Ishikawa (cell line): ENCODE measurements at regions not wholly inside any gene's neighbourhood (a gene's known extent, or its start where the extent isn't known, plus 50 kb on each side); places are given as distances from the start of the nearest gene placed in this dataset.

Source experiments
- CEBPB ChIP-seq: IDR thresholded peaks from 2 replicates; pipeline ENCODE4 v1.6.1; 2012
- CREB1 ChIP-seq: IDR thresholded peaks from 2 replicates; pipeline ENCODE4 v1.6.1; 2012; ENCODE audit warnings: low read depth
- EGR1 ChIP-seq: IDR thresholded peaks from 2 replicates; pipeline ENCODE4 v1.6.1; 2012
- EP300 ChIP-seq: IDR thresholded peaks from 2 replicates; pipeline ENCODE4 v1.6.1; 2012; ENCODE audit warnings: borderline replicate concordance
- FOXM1 ChIP-seq: IDR thresholded peaks from 2 replicates; pipeline ENCODE4 v1.6.1; 2012; ENCODE audit warnings: low read depth, borderline replicate concordance
- NFIC ChIP-seq: IDR thresholded peaks from 2 replicates; pipeline ENCODE4 v1.6.1; 2012
- RAD21 ChIP-seq: IDR thresholded peaks from 2 replicates; pipeline ENCODE4 v1.6.1; 2012; ENCODE audit warnings: low read depth
- TAF1 ChIP-seq: IDR thresholded peaks from 2 replicates; pipeline ENCODE4 v1.6.1; 2012; ENCODE audit warnings: low read depth, mild to moderate bottlenecking
- TCF12 ChIP-seq: IDR thresholded peaks from 2 replicates; pipeline ENCODE4 v1.6.1; 2012; ENCODE audit warnings: low read depth
- TEAD4 ChIP-seq: IDR thresholded peaks from 2 replicates; pipeline ENCODE4 v1.6.1; 2012
- YY1 ChIP-seq: IDR thresholded peaks from 2 replicates; pipeline ENCODE4 v1.6.1; 2012; ENCODE audit warnings: low read depth
- ZBTB7A ChIP-seq: IDR thresholded peaks from 2 replicates; pipeline ENCODE4 v1.6.1; 2012; ENCODE audit warnings: low read depth
- TF ChIP-seq, protein P1 (sequence below): IDR thresholded peaks from 2 replicates; pipeline ENCODE4 v1.6.1; 2012
- TF ChIP-seq, protein P2 (sequence below): IDR thresholded peaks from 2 replicates; pipeline ENCODE4 v1.6.1; 2012
- TF ChIP-seq, protein P3 (sequence below): IDR thresholded peaks from 2 replicates; pipeline ENCODE4 v1.6.1; 2012; ENCODE audit warnings: low read depth, mild to moderate bottlenecking

DNA sequence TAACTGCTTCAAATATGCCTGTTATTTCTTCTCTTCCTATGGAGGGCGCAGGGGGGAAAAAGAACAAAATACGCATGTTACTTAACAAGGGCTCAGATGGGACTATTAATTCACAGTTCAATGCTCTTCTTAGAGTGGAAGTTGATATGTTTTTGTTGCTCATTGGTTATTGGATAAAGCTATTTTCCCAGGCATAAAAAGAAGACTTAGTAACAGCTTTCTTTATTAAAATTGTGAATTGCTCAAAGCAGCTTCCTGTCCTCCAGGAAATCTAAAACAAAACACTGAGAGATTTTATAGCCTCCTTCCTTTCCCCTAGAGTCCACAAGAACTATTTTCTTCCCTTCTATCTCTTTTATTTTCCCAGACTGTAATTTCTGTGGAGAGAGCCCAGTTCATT is 180.8 kb downstream of the SH3BP4 start:
- TF ChIP-seq EP300 (no peak), EGR1 (no peak), CREB1 (no peak), NFIC (no peak), ZBTB7A (no peak), FOXM1 (no peak), YY1 (no peak)
- TF ChIP-seq, protein P1, sequence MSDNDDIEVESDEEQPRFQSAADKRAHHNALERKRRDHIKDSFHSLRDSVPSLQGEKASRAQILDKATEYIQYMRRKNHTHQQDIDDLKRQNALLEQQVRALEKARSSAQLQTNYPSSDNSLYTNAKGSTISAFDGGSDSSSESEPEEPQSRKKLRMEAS, result no peak

DNA sequence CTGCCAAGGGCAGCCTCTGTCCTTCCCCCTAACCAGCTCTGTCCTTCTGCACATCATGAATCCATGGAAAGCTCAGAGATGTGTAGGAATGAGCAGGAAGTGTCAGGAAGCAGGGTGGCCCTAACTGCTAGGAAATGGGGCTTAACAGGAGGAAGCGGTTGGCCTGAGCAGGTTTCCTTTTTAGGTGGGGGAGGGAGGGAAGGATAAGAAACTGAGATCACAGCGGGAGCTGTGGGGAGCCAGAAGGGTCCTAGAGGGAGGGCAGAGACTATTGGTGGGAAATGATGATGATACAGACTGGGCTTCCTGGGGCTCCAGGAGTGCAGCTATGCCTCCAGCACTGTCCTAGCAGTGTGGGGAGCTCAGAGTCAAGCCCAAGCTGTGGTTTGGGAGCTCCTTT is 182.0 kb downstream of the SH3BP4 start:
- TF ChIP-seq CREB1 (no peak), TAF1 (no peak), TEAD4 (no peak), CEBPB (no peak), EP300 (no peak), ZBTB7A (no peak), TCF12 (no peak), EGR1 (no peak), NFIC (no peak), RAD21 (no peak), FOXM1 (no peak), YY1 (no peak)
- TF ChIP-seq, protein P2, sequence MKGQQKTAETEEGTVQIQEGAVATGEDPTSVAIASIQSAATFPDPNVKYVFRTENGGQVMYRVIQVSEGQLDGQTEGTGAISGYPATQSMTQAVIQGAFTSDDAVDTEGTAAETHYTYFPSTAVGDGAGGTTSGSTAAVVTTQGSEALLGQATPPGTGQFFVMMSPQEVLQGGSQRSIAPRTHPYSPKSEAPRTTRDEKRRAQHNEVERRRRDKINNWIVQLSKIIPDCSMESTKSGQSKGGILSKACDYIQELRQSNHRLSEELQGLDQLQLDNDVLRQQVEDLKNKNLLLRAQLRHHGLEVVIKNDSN, result no peak
- TF ChIP-seq, protein P3, sequence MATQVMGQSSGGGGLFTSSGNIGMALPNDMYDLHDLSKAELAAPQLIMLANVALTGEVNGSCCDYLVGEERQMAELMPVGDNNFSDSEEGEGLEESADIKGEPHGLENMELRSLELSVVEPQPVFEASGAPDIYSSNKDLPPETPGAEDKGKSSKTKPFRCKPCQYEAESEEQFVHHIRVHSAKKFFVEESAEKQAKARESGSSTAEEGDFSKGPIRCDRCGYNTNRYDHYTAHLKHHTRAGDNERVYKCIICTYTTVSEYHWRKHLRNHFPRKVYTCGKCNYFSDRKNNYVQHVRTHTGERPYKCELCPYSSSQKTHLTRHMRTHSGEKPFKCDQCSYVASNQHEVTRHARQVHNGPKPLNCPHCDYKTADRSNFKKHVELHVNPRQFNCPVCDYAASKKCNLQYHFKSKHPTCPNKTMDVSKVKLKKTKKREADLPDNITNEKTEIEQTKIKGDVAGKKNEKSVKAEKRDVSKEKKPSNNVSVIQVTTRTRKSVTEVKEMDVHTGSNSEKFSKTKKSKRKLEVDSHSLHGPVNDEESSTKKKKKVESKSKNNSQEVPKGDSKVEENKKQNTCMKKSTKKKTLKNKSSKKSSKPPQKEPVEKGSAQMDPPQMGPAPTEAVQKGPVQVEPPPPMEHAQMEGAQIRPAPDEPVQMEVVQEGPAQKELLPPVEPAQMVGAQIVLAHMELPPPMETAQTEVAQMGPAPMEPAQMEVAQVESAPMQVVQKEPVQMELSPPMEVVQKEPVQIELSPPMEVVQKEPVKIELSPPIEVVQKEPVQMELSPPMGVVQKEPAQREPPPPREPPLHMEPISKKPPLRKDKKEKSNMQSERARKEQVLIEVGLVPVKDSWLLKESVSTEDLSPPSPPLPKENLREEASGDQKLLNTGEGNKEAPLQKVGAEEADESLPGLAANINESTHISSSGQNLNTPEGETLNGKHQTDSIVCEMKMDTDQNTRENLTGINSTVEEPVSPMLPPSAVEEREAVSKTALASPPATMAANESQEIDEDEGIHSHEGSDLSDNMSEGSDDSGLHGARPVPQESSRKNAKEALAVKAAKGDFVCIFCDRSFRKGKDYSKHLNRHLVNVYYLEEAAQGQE, result no peak
- TF ChIP-seq, protein P1, result no peak

DNA sequence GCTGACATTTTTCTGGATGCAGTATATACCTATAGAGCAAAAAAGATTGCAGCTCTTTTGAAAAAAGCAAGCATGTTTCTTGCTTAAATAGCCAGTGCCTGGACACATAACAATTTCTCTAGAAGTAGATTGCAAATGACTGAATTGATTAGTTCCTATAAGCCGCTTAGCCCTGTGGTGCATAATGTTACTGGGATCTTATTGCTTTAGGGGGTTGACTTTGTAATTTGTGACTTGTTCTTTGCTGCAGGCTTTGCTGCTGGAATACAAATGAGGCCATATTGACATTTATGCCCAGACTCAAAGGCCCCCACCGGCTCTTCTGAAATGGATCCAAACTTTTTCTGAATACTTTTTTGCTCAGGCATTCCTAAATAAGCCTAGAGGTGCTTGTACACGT is 182.6 kb downstream of the SH3BP4 start:
- TF ChIP-seq, protein P3, result no peak
- no peak for TF ChIP-seq TEAD4
- no peak for TF ChIP-seq ZBTB7A
- TF ChIP-seq NFIC, result no peak
- no peak for TF ChIP-seq FOXM1
- TF ChIP-seq YY1, result no peak
- no peak for TF ChIP-seq CREB1
- no peak for TF ChIP-seq TCF12
- TF ChIP-seq, protein P1, result no peak

DNA sequence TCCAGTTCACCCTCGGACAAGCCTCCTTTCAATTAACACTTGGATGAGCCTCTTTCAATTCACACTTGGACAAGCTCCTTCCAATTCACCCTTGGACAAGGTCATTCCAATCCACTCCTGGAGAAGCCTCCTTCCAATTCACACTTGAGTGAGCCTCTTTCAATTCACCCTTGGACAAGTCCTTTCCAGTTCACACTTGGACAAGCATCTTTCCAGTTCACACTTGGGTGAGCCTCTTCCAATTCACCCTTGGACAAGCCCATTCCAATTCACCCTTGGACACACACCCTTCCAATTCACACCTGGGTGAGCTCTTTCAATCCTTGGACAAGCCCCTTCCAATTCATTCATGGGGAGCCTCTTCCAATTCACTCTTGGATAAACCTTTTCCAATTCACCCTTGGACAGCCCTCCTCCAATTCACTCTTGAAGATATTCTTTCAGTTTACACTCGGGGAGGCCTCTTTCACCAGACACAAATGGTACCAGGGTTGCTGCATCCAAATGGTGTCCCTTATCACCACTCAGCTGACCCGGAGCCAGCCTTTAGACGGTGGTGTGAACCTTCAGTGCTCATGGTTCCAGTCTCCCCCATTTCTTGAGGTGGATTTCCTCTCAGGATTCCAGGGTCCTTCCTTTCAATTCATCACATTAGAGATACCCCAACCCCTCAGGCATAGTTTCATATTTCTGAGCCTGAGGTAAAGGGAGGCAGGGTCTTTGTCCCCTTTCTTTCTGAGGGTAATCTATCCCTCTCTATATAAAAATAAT is 183.6 kb downstream of the SH3BP4 start:
- TF ChIP-seq RAD21 (no peak), EGR1 (no peak), TCF12 (no peak), TEAD4 (no peak), NFIC (no peak), CEBPB (no peak), ZBTB7A (no peak), EP300 (no peak), CREB1 (no peak), FOXM1 (no peak), YY1 (no peak), TAF1 (no peak)
- TF ChIP-seq, protein P3, result no peak
- TF ChIP-seq, protein P2, result no peak
- TF ChIP-seq, protein P1, result no peak
